ENCODE measurements at regions not wholly inside any gene's neighbourhood (a gene's known extent, or its start where the extent isn't known, plus 50 kb on each side); places are given as distances from the start of the nearest gene placed in this dataset.

DNA sequence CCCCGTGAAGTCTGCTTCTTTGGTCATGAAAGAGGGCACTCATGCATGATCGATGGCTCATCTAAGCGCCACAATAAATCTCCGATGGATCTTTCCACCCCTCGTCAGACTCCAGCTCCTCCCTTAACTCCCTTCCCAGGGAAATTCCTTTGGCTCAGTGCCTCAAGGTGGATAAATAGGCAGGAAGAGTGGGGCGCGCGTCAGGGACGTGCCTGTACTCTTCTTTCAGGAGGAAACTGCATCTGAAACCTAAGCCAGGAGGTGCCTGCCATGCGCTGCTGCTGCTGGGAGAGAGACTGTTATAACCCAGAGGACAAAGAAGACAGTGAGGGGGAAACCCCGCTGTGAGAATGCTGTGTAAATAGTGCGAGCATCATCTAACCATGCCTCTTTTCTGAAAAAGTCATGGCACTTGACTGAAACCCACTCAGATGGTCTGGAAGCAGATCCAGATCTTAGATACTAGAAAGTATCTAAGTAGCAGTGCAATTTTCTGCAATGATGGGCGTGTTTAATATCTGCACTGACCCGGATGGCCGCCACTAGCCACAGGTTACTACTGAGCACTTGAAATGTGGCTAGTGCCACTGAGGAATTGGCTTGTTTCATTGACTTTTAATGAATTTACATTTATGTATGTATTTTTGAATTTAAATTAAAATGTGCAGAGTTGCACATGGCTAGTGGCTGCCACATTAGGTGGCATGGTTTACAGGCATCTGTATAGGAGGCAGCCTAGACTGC, 120.3 kb upstream of the BASP1 start:
- TF ChIP-seq, protein P1, sequence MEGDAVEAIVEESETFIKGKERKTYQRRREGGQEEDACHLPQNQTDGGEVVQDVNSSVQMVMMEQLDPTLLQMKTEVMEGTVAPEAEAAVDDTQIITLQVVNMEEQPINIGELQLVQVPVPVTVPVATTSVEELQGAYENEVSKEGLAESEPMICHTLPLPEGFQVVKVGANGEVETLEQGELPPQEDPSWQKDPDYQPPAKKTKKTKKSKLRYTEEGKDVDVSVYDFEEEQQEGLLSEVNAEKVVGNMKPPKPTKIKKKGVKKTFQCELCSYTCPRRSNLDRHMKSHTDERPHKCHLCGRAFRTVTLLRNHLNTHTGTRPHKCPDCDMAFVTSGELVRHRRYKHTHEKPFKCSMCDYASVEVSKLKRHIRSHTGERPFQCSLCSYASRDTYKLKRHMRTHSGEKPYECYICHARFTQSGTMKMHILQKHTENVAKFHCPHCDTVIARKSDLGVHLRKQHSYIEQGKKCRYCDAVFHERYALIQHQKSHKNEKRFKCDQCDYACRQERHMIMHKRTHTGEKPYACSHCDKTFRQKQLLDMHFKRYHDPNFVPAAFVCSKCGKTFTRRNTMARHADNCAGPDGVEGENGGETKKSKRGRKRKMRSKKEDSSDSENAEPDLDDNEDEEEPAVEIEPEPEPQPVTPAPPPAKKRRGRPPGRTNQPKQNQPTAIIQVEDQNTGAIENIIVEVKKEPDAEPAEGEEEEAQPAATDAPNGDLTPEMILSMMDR (conservative IDR thresholded peaks at IDR 0.05; ENCODE audit: low read length), result no peak
- no peak for TF ChIP-seq EZH2phosphoT487 (IDR thresholded peaks at IDR 0.05; ENCODE audit: borderline replicate concordance, low read depth, low read length)
- H3K36me3 ChIP-seq (ENCODE audit: insufficient read depth, low read length), result no peaks in the 10 kb centered on the region
- H3K27ac ChIP-seq (ENCODE audit: low read depth, low read length, poor library complexity, severe bottlenecking), result no peak overlapping the region
- H3K4me1 ChIP-seq (ENCODE audit: insufficient read depth, low read length, poor library complexity, severe bottlenecking), result no peaks in the 10 kb centered on the region
- CTCF ChIA-PET (ENCODE audit: unreplicated experiment), result no interaction called here
- no peaks in the 10 kb centered on the region for H3K9me3 ChIP-seq (ENCODE audit: low read length)
- H4K20me1 ChIP-seq (ENCODE audit: insufficient read depth, low read length), result no peaks in the 10 kb centered on the region
- BruUV-seq (replicated peaks), result no TSS peak
- no peak overlapping the region for H3K4me3 ChIP-seq (ENCODE audit: low read depth, low read length, poor library complexity, severe bottlenecking)
- POLR2A ChIA-PET, result no interaction called here
- H3K4me2 ChIP-seq (ENCODE audit: low read length), result no peak overlapping the region
- no peaks in the 10 kb centered on the region for H3K79me2 ChIP-seq (ENCODE audit: insufficient read depth, low read depth, low read length)
- intact Hi-C loops (cut with micrococcal nuclease; ENCODE audit: unreplicated experiment), result no loop called here
- H3K9me2 ChIP-seq (ENCODE audit: insufficient read depth, low read length), result no peaks in the 10 kb centered on the region
- DNase-seq (ENCODE audit: low spot score), result no peak
- H2AFZ ChIP-seq (ENCODE audit: low read length), result no peak overlapping the region

GRCh38 chr5:17099946-17100345, 117.5 kb upstream of the BASP1 start:
- no peaks in the 10 kb centered on the region for H3K36me3 ChIP-seq (ENCODE audit: insufficient read depth, low read length)
- H3K4me2 ChIP-seq (ENCODE audit: low read length), result no peak overlapping the region
- TF ChIP-seq, protein P1 (conservative IDR thresholded peaks at IDR 0.05; ENCODE audit: low read length), result no peak
- no peak for TF ChIP-seq EZH2phosphoT487 (IDR thresholded peaks at IDR 0.05; ENCODE audit: borderline replicate concordance, low read depth, low read length)
- ChIA-PET CTCF (ENCODE audit: unreplicated experiment) (no interaction called here), POLR2A (no interaction called here)
- no peaks in the 10 kb centered on the region for H4K20me1 ChIP-seq (ENCODE audit: insufficient read depth, low read length)
- H2AFZ ChIP-seq (ENCODE audit: low read length), result no peak overlapping the region
- no peaks in the 10 kb centered on the region for H3K79me2 ChIP-seq (ENCODE audit: insufficient read depth, low read depth, low read length)
- no peaks in the 10 kb centered on the region for H3K9me2 ChIP-seq (ENCODE audit: insufficient read depth, low read length)
- H3K4me3 ChIP-seq (ENCODE audit: low read depth, low read length, poor library complexity, severe bottlenecking), result no peak overlapping the region
- DNase-seq (ENCODE audit: low spot score), result no peak
- no TSS peak for BruUV-seq (replicated peaks)
- H3K4me1 ChIP-seq (ENCODE audit: insufficient read depth, low read length, poor library complexity, severe bottlenecking), result no peaks in the 10 kb centered on the region
- no peaks in the 10 kb centered on the region for H3K9me3 ChIP-seq (ENCODE audit: low read length)
- intact Hi-C loops (cut with micrococcal nuclease; ENCODE audit: unreplicated experiment), result loop anchor here (10.0 kb wide), 1 partner anchor 55 kb away; no protein-coding TSS in a partner anchor
- no peak overlapping the region for H3K27ac ChIP-seq (ENCODE audit: low read depth, low read length, poor library complexity, severe bottlenecking)

DNA sequence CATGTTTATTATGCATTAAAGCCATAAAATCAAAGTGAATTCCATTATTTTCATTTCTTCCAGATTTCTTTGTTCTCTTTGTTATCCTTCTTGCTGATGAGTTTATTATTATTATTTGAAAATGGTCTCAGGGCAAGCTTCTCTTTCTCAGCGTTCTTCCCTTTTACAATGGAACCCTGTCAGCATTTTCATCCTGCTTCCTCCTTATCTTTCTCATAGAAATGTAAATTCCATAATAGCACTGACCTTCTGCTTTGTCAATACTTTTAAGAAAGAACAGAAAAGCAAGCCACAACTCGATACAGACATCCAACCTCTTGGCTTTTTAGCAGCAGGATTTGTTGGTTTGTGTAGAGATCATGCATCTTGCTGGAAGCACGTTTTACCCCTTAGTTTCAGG, 114.0 kb upstream of the BASP1 start:
- Histone ChIP-seq H3K4me3 (ENCODE audit: low read depth, low read length, poor library complexity, severe bottlenecking) (no peak overlapping the region), H2AFZ (ENCODE audit: low read length) (no peak overlapping the region), H3K9me2 (ENCODE audit: insufficient read depth, low read length) (no peaks in the 10 kb centered on the region), H3K4me2 (ENCODE audit: low read length) (no peak overlapping the region), H3K36me3 (ENCODE audit: insufficient read depth, low read length) (no peaks in the 10 kb centered on the region), H3K79me2 (ENCODE audit: insufficient read depth, low read depth, low read length) (no peaks in the 10 kb centered on the region), H3K27ac (ENCODE audit: low read depth, low read length, poor library complexity, severe bottlenecking) (no peak overlapping the region), H4K20me1 (ENCODE audit: insufficient read depth, low read length) (no peaks in the 10 kb centered on the region), H3K4me1 (ENCODE audit: insufficient read depth, low read length, poor library complexity, severe bottlenecking) (no peaks in the 10 kb centered on the region), H3K9me3 (ENCODE audit: low read length) (no peaks in the 10 kb centered on the region)
- DNase-seq (ENCODE audit: low spot score), result no peak
- ChIA-PET POLR2A (no interaction called here), CTCF (ENCODE audit: unreplicated experiment) (no interaction called here)
- TF ChIP-seq, protein P1 (conservative IDR thresholded peaks at IDR 0.05; ENCODE audit: low read length), result no peak
- TF ChIP-seq EZH2phosphoT487 (IDR thresholded peaks at IDR 0.05; ENCODE audit: borderline replicate concordance, low read depth, low read length), result no peak
- no TSS peak for BruUV-seq (replicated peaks)
- intact Hi-C loops (cut with micrococcal nuclease; ENCODE audit: unreplicated experiment), result loop anchor here (10.0 kb wide), 1 partner anchor 59 kb away; no protein-coding TSS in a partner anchor

Data from OCI-LY7 (cell line).